Transverse colon (tissue), 4 donors: ENCODE measurements at regions not wholly inside any gene's neighbourhood (a gene's known extent, or its start where the extent isn't known, plus 50 kb on each side); places are given as distances from the start of the nearest gene placed in this dataset.

ENCODE experiments used
- DNase-seq: peaks from one replicate; pipeline ENCODE4 v3.0.0-alpha.2; 2019
- H3K27ac ChIP-seq, 4 donors: fragments of 200-600 bp; sonication (generic); 2 replicates each; pipeline ENCODE4 v1.5.1; 2016 to 2018; ENCODE audit warnings: inconsistent platforms in 4 of 4
- H3K27me3 ChIP-seq: fragments of 200-600 bp; sonication (generic); 2 replicates; pipeline ENCODE4 v1.5.1; 2017; ENCODE audit warnings: inconsistent platforms
- H3K36me3 ChIP-seq, 4 donors: fragments of 200-600 bp; sonication (generic); 2 replicates each; pipeline ENCODE4 v1.5.1; 2017 to 2019; ENCODE audit warnings: inconsistent platforms in 4 of 4
- H3K4me1 ChIP-seq, 4 donors: fragments of 200-600 bp; sonication (generic); 2 replicates each; pipeline ENCODE4 v1.5.1; 2017 to 2020; ENCODE audit warnings: inconsistent platforms in 4 of 4
- H3K4me3 ChIP-seq, 4 donors: fragments of 200-600 bp; sonication (generic); 1 replicate in 1 of 4; 2 replicates in 3 of 4; pipeline versions ENCODE4 v1.5.1 to v1.6.1; 2017 to 2019; ENCODE audit warnings: inconsistent platforms in 4 of 4
- H3K9me3 ChIP-seq, 2 donors: fragments of 200-600 bp; sonication (generic); 2 replicates each; pipeline ENCODE4 v1.5.1; 2017 to 2019; ENCODE audit warnings: inconsistent platforms in 2 of 2
- EP300 ChIP-seq: sonication (generic); formaldehyde crosslinking; IDR thresholded peaks from one replicate; pipeline ENCODE4 v1.6.1; 2017; ENCODE audit warnings: antibody characterized with exemption, low read depth
- POLR2A ChIP-seq: fragments of 450-650 bp; IDR thresholded peaks from one replicate; pipeline ENCODE4 v1.6.1; 2016; ENCODE audit warnings: antibody characterized with exemption, mild to moderate bottlenecking, moderate library complexity
- POLR2AphosphoS5 ChIP-seq, 3 donors: sonication (generic); formaldehyde crosslinking; IDR thresholded peaks; one replicate each; pipeline ENCODE4 v1.6.1; 2016; ENCODE audit warnings: antibody characterized with exemption in 3 of 3
- WGBS, 2 donors: methylation state at CpG; one replicate each; pipeline ENCODE4 v1.1.5; 2018; ENCODE audit warnings: low coverage in 1 of 2; 5-methylcytosine and 5-hydroxymethylcytosine counted together
- in situ Hi-C, 4 donors: fragments of 200-750 bp; cut with MboI; loops; one replicate each; pipeline versions ENCODE4 v1.15.0 to v1.15.1; 2017; ENCODE audit warnings: low sequenced_read_pairs in 3 of 4, low pct_ligation_motif_present in 1 of 4, low pct_unique_long_range_greater_than_20kb in 1 of 4
- intact Hi-C: fragments of 100-400 bp; cut with DNase I; formaldehyde crosslinking; loops from one replicate; pipeline ENCODE4 v1.15.1; 2023; ENCODE audit warnings: low total_unique reads
- TF ChIP-seq, protein P1 (sequence below), 5 experiments: fragments of 200-600 bp in 3 of 5; fragments of 450-650 bp in 2 of 5; sonication (generic) in 3 of 5; IDR thresholded peaks; 1 replicate in 2 of 5; 2 replicates in 3 of 5; pipeline ENCODE4 v1.5.1; 2016 to 2017; ENCODE audit warnings: antibody characterized with exemption in 5 of 5, inconsistent platforms in 3 of 5, mild to moderate bottlenecking in 2 of 5, moderate library complexity in 1 of 5

- WGBS, 2 donors: 34 to 44% methylated on average over 3 to 7 of the region's 7 CpGs
- peak; percentile 58 for DNase-seq
Observed at GRCh38 chr18:24809173-24809950, 348.9 kb downstream of the HRH4 start.

DNA sequence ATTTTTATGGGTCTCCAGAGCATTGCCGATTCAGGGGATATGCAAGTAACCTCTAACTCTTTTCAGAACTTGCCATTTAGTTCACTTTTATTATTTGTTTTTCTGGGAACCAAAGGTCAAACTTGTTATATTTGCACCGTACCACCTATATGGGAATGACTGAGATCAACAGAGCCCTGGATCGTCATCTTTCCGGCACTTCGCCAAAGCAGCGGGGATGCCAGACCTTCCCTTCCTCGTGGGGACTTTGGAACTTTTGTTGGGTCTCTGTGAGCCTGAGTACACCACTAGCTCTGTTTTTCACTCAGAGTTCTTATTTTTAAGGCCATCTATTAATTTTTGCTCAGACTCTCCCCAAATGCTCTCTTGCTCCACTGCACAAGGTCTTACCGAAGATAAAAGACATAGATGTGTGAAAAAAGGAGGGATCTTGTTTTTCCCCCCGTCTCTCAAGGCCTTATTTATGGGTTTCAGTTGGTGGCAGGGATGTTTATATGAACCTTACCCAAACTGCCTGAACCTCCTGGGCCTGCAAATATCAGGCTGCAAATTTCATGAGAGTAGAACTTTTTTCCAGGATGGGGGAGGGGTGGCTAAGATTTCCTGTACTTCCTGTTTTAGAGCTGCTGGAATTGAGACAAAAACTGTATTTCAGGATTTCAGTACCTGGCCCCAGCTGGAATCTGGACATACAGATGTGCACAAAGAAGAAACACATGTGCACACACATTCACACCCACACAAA, 350.3 kb downstream of the HRH4 start:
- H3K27ac ChIP-seq: peak overlapping the region; percentile 50 to 64 (median 60)
- no peak for TF ChIP-seq EP300
- TF ChIP-seq POLR2A: no peak
- no peak for TF ChIP-seq POLR2AphosphoS5 (IDR thresholded peaks at IDR 0.05)
- TF ChIP-seq, protein P1, sequence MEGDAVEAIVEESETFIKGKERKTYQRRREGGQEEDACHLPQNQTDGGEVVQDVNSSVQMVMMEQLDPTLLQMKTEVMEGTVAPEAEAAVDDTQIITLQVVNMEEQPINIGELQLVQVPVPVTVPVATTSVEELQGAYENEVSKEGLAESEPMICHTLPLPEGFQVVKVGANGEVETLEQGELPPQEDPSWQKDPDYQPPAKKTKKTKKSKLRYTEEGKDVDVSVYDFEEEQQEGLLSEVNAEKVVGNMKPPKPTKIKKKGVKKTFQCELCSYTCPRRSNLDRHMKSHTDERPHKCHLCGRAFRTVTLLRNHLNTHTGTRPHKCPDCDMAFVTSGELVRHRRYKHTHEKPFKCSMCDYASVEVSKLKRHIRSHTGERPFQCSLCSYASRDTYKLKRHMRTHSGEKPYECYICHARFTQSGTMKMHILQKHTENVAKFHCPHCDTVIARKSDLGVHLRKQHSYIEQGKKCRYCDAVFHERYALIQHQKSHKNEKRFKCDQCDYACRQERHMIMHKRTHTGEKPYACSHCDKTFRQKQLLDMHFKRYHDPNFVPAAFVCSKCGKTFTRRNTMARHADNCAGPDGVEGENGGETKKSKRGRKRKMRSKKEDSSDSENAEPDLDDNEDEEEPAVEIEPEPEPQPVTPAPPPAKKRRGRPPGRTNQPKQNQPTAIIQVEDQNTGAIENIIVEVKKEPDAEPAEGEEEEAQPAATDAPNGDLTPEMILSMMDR (IDR thresholded peaks at IDR 0.05): no peak
- 40 to 66% methylated on average over 7 to 9 of the region's 9 CpGs for WGBS, 2 donors
- peak; percentile 71 for DNase-seq
- no peaks in the 10 kb centered on the region for H3K27me3 ChIP-seq
- H3K9me3 ChIP-seq: no peaks in the 10 kb centered on the region
- in situ Hi-C loops: no loop called here
- no peak overlapping the region for H3K4me3 ChIP-seq
- intact Hi-C loops: no loop called here
- peaks cover 0 to 33% (median 8%) of the 10 kb centered on the region in 4 donors for H3K4me1 ChIP-seq
- H3K36me3 ChIP-seq: no peaks in the 10 kb centered on the region

More at GRCh38 chr18:24809173-24809950, 348.9 kb downstream of the HRH4 start:
- in situ Hi-C loops: no loop called here
- Histone ChIP-seq H3K27me3 (no peaks in the 10 kb centered on the region), H3K4me1 (peaks cover 0 to 45% (median 11%) of the 10 kb centered on the region in 4 donors), H3K27ac (peak overlapping the region; percentile 55 to 64 (median 61)), H3K4me3 (no peak overlapping the region), H3K9me3 (no peaks in the 10 kb centered on the region), H3K36me3 (no peaks in the 10 kb centered on the region)
- peak in 2 of 3 donors; percentile 22 to 41 for TF ChIP-seq POLR2AphosphoS5 (IDR thresholded peaks at IDR 0.05)
- no peak for TF ChIP-seq EP300
- intact Hi-C loops: no loop called here

DNA sequence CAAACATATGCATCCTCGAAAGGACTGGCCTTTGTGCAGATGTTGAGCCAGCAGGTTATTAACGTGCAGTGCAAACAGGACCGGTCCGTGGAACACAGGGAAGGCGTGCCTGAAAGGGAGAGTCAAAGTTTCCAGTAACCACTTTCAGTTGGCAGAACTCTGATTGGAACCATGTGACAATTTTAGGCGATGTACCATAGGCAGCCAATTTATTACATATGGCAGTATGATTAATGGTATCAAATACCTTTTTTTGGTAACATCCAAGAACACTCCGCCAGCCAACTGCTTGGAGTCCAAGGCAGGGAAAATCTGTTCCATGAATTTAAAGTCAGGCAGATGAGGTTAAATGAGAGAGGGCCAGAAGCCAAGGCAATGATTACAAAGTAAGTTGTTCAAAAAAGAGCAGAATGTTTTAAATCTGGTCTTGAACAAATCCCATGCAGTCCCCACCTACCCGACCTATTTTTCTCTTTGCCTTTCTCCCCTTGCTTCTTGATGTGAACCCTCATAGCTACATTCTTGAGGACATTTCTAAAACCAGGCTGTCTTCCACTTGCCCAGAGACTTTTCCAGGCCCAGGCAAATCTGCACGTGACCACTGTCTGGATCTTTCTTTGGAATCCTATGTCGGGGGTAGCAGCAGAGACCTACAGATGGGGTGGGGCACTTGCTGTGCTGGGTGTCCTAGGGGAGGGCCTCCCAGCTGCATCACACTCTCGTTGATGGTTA, 351.7 kb downstream of the HRH4 start:
- Histone ChIP-seq H3K27me3 (no peaks in the 10 kb centered on the region), H3K4me3 (no peak overlapping the region), H3K9me3 (no peaks in the 10 kb centered on the region), H3K27ac (no peak overlapping the region), H3K36me3 (no peaks in the 10 kb centered on the region), H3K4me1 (peaks cover 0 to 31% (median 8%) of the 10 kb centered on the region in 4 donors)
- TF ChIP-seq EP300: no peak
- in situ Hi-C loops: no loop called here
- DNase-seq: peak; percentile 19
- 50 to 62% methylated on average over 8 to 11 of the region's 11 CpGs for WGBS, 2 donors
- intact Hi-C loops: no loop called here

DNA sequence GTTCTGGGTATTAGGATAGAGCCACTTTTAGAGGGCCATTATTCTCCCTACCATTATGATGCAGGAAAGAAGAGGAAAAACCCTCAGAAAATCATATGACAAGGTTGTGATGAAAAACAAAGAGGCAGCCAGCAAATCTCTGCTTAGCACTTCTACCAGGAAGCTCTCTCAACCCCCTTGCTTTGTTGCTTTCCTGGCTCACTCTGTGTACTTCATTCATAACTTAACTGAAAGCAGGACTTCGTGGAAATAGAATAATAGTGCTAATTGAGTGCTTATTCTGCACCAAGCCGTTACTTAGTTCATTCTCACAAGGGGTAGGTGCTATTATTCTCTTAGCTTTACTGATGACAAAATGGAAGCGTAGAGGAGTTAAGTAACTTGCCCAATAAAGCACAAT, 354.1 kb downstream of the HRH4 start:
- no peaks in the 10 kb centered on the region for H3K27me3 ChIP-seq
- 60 to 77% methylated on average over 2 to 3 of the region's 3 CpGs for WGBS, 2 donors
- intact Hi-C loops (no loop called here), in situ Hi-C loops (no loop called here)
- H3K9me3 ChIP-seq: no peaks in the 10 kb centered on the region
- no peak overlapping the region for H3K27ac ChIP-seq
- TF ChIP-seq, protein P1 (IDR thresholded peaks at IDR 0.05): no peak
- TF ChIP-seq POLR2A (no peak), EP300 (no peak), POLR2AphosphoS5 (IDR thresholded peaks at IDR 0.05) (no peak)
- H3K36me3 ChIP-seq: no peaks in the 10 kb centered on the region
- H3K4me1 ChIP-seq: peaks cover 0 to 18% (median 8%) of the 10 kb centered on the region in 4 donors
- no peak overlapping the region for H3K4me3 ChIP-seq
- no peak for DNase-seq
